ENCODE measurements at regions not wholly inside any gene's neighbourhood (a gene's known extent, or its start where the extent isn't known, plus 50 kb on each side); places are given as distances from the start of the nearest gene placed in this dataset.
"Not testable (repeated sequence)": the region's sequence is repeated elsewhere in the genome, so short reads cannot be mapped to it uniquely, and the experiment has no call there.

GRCh38 chr16:29179401-29180205, 194.8 kb downstream of the LAT start:
- peak in 1 of 2 experiments; percentile 26 for DNase-seq

- DNase-seq, result not testable (repeated sequence)
Measured at GRCh38 chr16:29177888-29178726, 193.3 kb downstream of the LAT start.

GRCh38 chr16:29177203-29177887, 192.5 kb downstream of the LAT start:
- not testable (repeated sequence) for DNase-seq

- DNase-seq, result not testable (repeated sequence)
Measured at GRCh38 chr16:29176822-29177202, 192.0 kb downstream of the LAT start.

GRCh38 chr16:29176154-29176470, 191.3 kb downstream of the LAT start:
- DNase-seq, result not testable (repeated sequence)

GRCh38 chr16:29175411-29176153, 190.7 kb downstream of the LAT start:
- not testable (repeated sequence) for DNase-seq

- not testable (repeated sequence) for DNase-seq
Measured at GRCh38 chr16:29173371-29174305, 188.8 kb downstream of the LAT start.

- not testable (repeated sequence) for DNase-seq
Measured at GRCh38 chr16:29172098-29172724, 187.4 kb downstream of the LAT start.

- not testable (repeated sequence) for DNase-seq
Measured at GRCh38 chr16:29171296-29171695, 186.4 kb downstream of the LAT start.

GRCh38 chr16:29170393-29171119, 185.7 kb downstream of the LAT start:
- not testable (repeated sequence) for DNase-seq

GRCh38 chr16:29169295-29169994, 184.6 kb downstream of the LAT start:
- peak in 1 of 2 experiments; percentile 11 for DNase-seq

- DNase-seq, result peak in 1 of 2 experiments; percentile 26
Measured at GRCh38 chr16:29168515-29169259, 183.8 kb downstream of the LAT start.

- DNase-seq, result not testable (repeated sequence)
Measured at GRCh38 chr16:29164442-29165089, 179.7 kb downstream of the LAT start.

- DNase-seq, result not testable (repeated sequence)
Measured at GRCh38 chr16:29160171-29160570, 175.3 kb downstream of the LAT start.

- not testable (repeated sequence) for DNase-seq
Measured at GRCh38 chr16:29159603-29160002, 174.8 kb downstream of the LAT start.

GRCh38 chr16:29158785-29159184, 173.9 kb downstream of the LAT start:
- DNase-seq, result no peak

- DNase-seq, result not testable (repeated sequence)
Measured at GRCh38 chr16:29158031-29158784, 173.4 kb downstream of the LAT start.

Data from NCI-H446 (cell line).